GM18520 (cell line): ENCODE measurements at regions not wholly inside any gene's neighbourhood (a gene's known extent, or its start where the extent isn't known, plus 50 kb on each side); places are given as distances from the start of the nearest gene placed in this dataset.

ENCODE experiments used
- ATAC-seq: cut with Tn5 transposase; IDR thresholded peaks from one replicate; pipeline ENCODE4 v1.9.1; 2021; ENCODE audit not compliant: unreplicated experiment

GRCh38 chr12:93198086-93198485, 179.6 kb upstream of the NUDT4 start:
- no peak for ATAC-seq

- ATAC-seq: no peak
These were observed 177.9 kb upstream of the NUDT4 start for GRCh38 chr12:93199831-93200236.

- peak; percentile 83 for ATAC-seq
These were observed 177.3 kb upstream of the NUDT4 start for GRCh38 chr12:93200291-93200917.

GRCh38 chr12:93201990-93202389, 175.7 kb upstream of the NUDT4 start:
- no peak for ATAC-seq

GRCh38 chr12:93202688-93203087, 175.0 kb upstream of the NUDT4 start:
- no peak for ATAC-seq

- ATAC-seq: no peak
These were observed 174.4 kb upstream of the NUDT4 start for GRCh38 chr12:93203361-93203760.

- no peak for ATAC-seq
These were observed 172.8 kb upstream of the NUDT4 start for GRCh38 chr12:93204896-93205295.

GRCh38 chr12:93205361-93205760, 172.4 kb upstream of the NUDT4 start:
- no peak for ATAC-seq

GRCh38 chr12:93208011-93208410, 169.7 kb upstream of the NUDT4 start:
- ATAC-seq: no peak

GRCh38 chr12:93214523-93215289, 163.0 kb upstream of the NUDT4 start:
- ATAC-seq: no peak

- no peak for ATAC-seq
These were observed 162.4 kb upstream of the NUDT4 start for GRCh38 chr12:93215290-93215678.

GRCh38 chr12:93219947-93220346, 157.8 kb upstream of the NUDT4 start:
- no peak for ATAC-seq

- no peak for ATAC-seq
These were observed 155.9 kb upstream of the NUDT4 start for GRCh38 chr12:93221841-93222240.

GRCh38 chr12:93223440-93224426, 154.0 kb upstream of the NUDT4 start:
- ATAC-seq: no peak

- ATAC-seq: no peak
These were observed 152.6 kb upstream of the NUDT4 start for GRCh38 chr12:93225094-93225493.

- ATAC-seq: no peak
These were observed 151.4 kb upstream of the NUDT4 start for GRCh38 chr12:93226361-93226760.

- no peak for ATAC-seq
These were observed 148.0 kb upstream of the NUDT4 start for GRCh38 chr12:93229494-93230325.

- no peak for ATAC-seq
These were observed 147.4 kb upstream of the NUDT4 start for GRCh38 chr12:93230326-93230720.

GRCh38 chr12:93231938-93232337, 145.8 kb upstream of the NUDT4 start:
- no peak for ATAC-seq

- no peak for ATAC-seq
These were observed 143.1 kb upstream of the NUDT4 start for GRCh38 chr12:93234641-93235040.

GRCh38 chr12:93235881-93236280, 141.8 kb upstream of the NUDT4 start:
- no peak for ATAC-seq
